ENCODE measurements at regions not wholly inside any gene's neighbourhood (a gene's known extent, or its start where the extent isn't known, plus 50 kb on each side); places are given as distances from the start of the nearest gene placed in this dataset.

DNA sequence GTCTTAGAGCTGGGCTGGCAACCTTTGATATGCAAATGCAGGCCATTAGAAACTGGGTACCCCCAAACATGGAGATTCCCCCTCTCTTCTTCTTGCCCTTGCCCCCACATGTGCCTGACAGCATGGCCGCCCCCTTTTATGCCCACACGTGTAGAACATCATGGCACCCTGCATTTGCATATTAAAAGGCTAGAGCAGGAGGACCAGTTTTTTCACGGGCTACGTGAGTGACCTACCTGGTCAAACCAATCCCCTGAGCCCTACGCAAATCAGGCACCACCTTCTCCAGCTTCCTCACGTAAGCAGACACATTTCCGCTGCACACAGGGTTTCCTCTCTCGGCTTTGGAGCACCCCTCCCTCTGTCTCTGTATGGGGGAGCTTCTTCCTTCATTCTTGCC, 110.9 kb upstream of the COPS8 start:
- Histone ChIP-seq H3K36me3 (ENCODE audit: insufficient read depth in 1 of 2, low read depth in 1 of 2) (no peaks in the 10 kb centered on the region), H3K9me3 (no peaks in the 10 kb centered on the region), H3K27ac (no peak overlapping the region), H3K4me3 (no peak overlapping the region), H3K4me1 (no peaks in the 10 kb centered on the region), H3K27me3 (ENCODE audit: insufficient read depth in 3 of 3, low read length in 2 of 3) (peaks cover 0 to 2% (median 0%) of the 10 kb centered on the region in 3 donors)
- ATAC-seq (no peak), DNase-seq (no peak)
- WGBS, 3 donors, result 72 to 97% (median 88%) methylated on average over 8 of the region's 8 CpGs
- TF ChIP-seq, protein P1, sequence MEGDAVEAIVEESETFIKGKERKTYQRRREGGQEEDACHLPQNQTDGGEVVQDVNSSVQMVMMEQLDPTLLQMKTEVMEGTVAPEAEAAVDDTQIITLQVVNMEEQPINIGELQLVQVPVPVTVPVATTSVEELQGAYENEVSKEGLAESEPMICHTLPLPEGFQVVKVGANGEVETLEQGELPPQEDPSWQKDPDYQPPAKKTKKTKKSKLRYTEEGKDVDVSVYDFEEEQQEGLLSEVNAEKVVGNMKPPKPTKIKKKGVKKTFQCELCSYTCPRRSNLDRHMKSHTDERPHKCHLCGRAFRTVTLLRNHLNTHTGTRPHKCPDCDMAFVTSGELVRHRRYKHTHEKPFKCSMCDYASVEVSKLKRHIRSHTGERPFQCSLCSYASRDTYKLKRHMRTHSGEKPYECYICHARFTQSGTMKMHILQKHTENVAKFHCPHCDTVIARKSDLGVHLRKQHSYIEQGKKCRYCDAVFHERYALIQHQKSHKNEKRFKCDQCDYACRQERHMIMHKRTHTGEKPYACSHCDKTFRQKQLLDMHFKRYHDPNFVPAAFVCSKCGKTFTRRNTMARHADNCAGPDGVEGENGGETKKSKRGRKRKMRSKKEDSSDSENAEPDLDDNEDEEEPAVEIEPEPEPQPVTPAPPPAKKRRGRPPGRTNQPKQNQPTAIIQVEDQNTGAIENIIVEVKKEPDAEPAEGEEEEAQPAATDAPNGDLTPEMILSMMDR (IDR thresholded peaks at IDR 0.05), result no peak
- intact Hi-C loops (cut with DNase I), result no loop called here

DNA sequence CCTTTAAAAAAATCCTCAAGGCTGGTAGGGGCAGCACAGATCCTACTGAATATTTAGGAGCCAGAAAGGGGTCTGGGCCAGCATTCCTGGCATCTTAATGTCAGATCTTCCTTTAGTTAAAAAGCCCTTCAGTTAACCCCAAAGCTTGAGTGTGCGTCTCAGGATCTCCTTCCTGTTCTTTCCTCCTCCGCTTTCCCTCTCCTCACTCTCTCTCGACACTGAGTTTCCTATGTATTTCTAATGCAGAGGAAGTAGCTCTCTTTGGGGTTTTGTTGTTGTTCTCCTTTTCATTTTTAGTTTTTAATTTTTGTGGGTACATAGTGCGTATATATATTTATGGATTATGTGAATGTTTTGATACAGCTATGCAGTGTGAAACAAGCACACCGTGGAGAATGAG, 109.9 kb upstream of the COPS8 start:
- H3K36me3 ChIP-seq (ENCODE audit: insufficient read depth in 1 of 2, low read depth in 1 of 2), result no peaks in the 10 kb centered on the region
- no peak overlapping the region for H3K27ac ChIP-seq
- H3K4me3 ChIP-seq, result no peak overlapping the region
- 86 to 94% (median 87%) methylated on average over 5 of the region's 5 CpGs for WGBS, 3 donors
- no peaks in the 10 kb centered on the region for H3K9me3 ChIP-seq
- H3K4me1 ChIP-seq, result no peaks in the 10 kb centered on the region
- TF ChIP-seq, protein P1 (IDR thresholded peaks at IDR 0.05), result no peak
- peaks cover 0 to 2% (median 0%) of the 10 kb centered on the region in 3 donors for H3K27me3 ChIP-seq (ENCODE audit: insufficient read depth in 3 of 3, low read length in 2 of 3)
- DNase-seq (no peak), ATAC-seq (no peak)
- intact Hi-C loops (cut with DNase I), result no loop called here

DNA sequence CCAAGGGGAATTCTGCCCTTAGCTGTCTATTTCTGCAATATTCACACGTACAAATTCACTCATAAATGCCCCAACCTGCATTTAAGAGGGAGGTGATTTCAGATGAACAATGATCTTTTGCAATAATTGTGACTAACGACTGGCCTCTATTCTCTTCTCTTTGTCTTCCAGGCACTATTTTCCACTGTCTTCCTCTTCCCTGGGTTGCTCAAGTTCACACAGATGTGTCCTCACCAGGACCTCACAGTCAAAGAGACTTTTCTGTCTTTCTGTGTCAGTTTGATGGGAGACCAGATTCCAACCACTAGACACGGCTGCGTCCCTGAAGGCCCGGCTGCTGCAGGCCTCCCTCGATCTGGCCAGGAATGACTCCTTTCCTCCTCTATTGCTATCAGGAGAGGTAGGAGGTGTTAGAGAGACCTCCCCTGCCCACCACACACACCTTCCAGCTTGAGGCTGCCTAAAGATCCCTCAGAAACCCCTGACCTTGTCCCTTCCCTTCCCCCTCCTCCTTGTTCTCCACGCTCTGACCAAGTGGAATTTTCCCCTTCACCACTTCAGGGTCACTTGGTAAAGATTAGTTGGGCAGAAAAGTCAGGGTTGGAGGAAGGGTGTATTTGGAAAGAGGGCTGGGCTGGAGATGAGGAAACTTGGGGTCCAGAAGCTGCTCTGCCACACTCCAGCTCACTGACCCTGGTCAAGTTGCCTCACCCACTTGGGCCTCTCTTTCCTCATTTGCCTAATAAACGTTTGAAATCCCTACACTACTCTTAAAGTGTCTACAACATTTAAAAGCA, 109.2 kb upstream of the COPS8 start:
- WGBS, 3 donors, result 78 to 82% (median 79%) methylated on average over 8 of the region's 8 CpGs
- TF ChIP-seq, protein P1 (IDR thresholded peaks at IDR 0.05), result no peak
- intact Hi-C loops (cut with DNase I), result no loop called here
- DNase-seq, result no peak
- H3K27me3 ChIP-seq (ENCODE audit: insufficient read depth in 3 of 3, low read length in 2 of 3), result peaks cover 0 to 2% (median 0%) of the 10 kb centered on the region in 3 donors
- ATAC-seq, result peak in 3 of 4 donors; percentile 47 to 53 (median 49)
- H3K4me1 ChIP-seq, result no peaks in the 10 kb centered on the region
- H3K4me3 ChIP-seq, result no peak overlapping the region
- H3K36me3 ChIP-seq (ENCODE audit: insufficient read depth in 1 of 2, low read depth in 1 of 2), result no peaks in the 10 kb centered on the region
- no peaks in the 10 kb centered on the region for H3K9me3 ChIP-seq
- H3K27ac ChIP-seq, result no peak overlapping the region

DNA sequence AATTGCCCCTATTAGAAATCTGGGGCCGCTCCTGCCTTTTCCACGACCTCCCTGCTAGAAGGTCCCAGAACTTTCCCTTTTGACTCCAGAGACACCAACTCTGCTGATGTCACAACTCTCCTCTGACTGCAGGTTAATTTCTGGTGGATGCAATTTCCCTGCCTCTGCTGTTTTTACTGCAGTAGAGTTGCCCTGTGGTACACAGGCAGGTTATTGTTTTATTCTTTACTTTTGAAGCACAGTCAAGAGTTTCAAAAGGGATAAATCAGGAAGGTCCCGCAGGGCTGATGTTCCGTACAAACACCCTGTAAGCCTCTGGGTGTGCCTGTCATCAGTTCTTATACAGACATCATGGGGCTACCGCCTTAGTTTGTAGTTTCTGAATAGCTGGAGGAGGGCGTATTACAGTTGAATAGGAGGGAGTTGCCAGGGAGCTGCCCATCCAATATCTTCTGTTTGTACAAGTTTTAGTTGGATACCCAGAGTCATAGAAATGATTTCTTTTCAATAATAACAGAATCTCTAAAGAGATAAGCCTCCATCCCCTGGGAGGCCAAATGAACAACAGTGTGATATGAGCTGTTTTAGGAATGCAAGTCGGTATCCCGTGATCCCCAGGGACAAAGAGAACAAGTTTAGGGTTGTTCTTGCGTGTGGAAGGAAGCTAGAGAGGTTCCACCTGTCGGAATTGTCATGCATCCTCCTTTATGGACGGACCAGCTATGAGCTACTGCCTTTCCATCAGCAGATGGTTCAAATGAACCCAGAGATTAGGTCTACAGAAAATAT, 108.4 kb upstream of the COPS8 start:
- 75 to 85% (median 80%) methylated on average over 11 of the region's 11 CpGs for WGBS, 3 donors
- TF ChIP-seq, protein P1 (IDR thresholded peaks at IDR 0.05), result no peak

More for the DNA sequence above, 108.4 kb upstream of the COPS8 start:
- DNase-seq, result no peak
- Histone ChIP-seq H3K27ac (no peak overlapping the region), H3K9me3 (no peaks in the 10 kb centered on the region), H3K36me3 (ENCODE audit: insufficient read depth in 1 of 2, low read depth in 1 of 2) (no peaks in the 10 kb centered on the region), H3K4me1 (no peaks in the 10 kb centered on the region), H3K4me3 (no peak overlapping the region), H3K27me3 (ENCODE audit: insufficient read depth in 3 of 3, low read length in 2 of 3) (peaks cover 0 to 2% (median 0%) of the 10 kb centered on the region in 3 donors)
- no peak for ATAC-seq
- intact Hi-C loops (cut with DNase I), result no loop called here

All from psoas muscle (tissue), 7 donors.